WTC11 (cell line): ENCODE measurements at regions not wholly inside any gene's neighbourhood (a gene's known extent, or its start where the extent isn't known, plus 50 kb on each side); places are given as distances from the start of the nearest gene placed in this dataset.

ENCODE experiments used
- CREM ChIP-seq: sonication (generic); formaldehyde crosslinking; IDR thresholded peaks from 2 replicates; pipeline ENCODE4 v1.8.1; 2022; ENCODE audit warnings: mild to moderate bottlenecking, missing genetic modification reagents, moderate library complexity
- NFYB ChIP-seq: sonication (generic); formaldehyde crosslinking; conservative IDR thresholded peaks from 2 replicates; pipeline ENCODE4 v1.8.0; 2022; ENCODE audit warnings: low read depth, missing genetic modification reagents
- NR2C2 ChIP-seq: sonication (generic); formaldehyde crosslinking; IDR thresholded peaks from 2 replicates; pipeline ENCODE4 v1.8.0; 2022; ENCODE audit warnings: mild to moderate bottlenecking, missing genetic modification reagents
- SMAD3 ChIP-seq: sonication (generic); formaldehyde crosslinking; IDR thresholded peaks from 2 replicates; pipeline ENCODE4 v1.8.0; 2022; ENCODE audit warnings: missing genetic modification reagents, mild to moderate bottlenecking, borderline replicate concordance
- TF ChIP-seq, protein P1 (sequence below): sonication (generic); formaldehyde crosslinking; IDR thresholded peaks from 2 replicates; pipeline ENCODE4 v1.8.0; 2023; ENCODE audit warnings: mild to moderate bottlenecking, missing genetic modification reagents
- TF ChIP-seq, protein P2 (sequence below): fragments of 200-600 bp; IDR thresholded peaks from 2 replicates; pipeline ENCODE4 v1.8.0; 2022; ENCODE audit warnings: antibody characterized with exemption
- TF ChIP-seq, protein P3 (sequence below): sonication (generic); formaldehyde crosslinking; IDR thresholded peaks from 2 replicates; pipeline ENCODE4 v1.8.1; 2023; ENCODE audit warnings: mild to moderate bottlenecking, missing genetic modification reagents

DNA sequence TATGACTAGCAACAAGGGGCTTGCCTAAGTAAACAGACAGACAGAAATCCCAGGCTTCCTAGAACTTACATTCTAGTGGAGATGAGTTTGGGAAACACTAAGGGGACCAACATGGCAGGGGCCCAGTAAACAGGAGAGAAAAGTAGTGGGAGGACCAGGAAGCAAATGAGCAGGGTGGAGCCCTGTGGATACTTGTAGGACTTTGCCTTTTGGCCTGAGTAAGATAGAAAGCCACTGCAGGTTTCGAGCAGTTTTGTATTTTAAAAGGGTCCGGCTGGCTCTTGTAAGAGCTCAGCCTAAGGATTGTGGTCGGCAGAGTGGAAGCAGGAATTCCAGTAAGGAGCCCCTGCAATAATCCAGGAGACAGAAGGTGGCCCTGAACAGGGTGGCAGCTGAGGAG is 125.5 kb downstream of the MAP3K7 start:
- TF ChIP-seq, protein P1, sequence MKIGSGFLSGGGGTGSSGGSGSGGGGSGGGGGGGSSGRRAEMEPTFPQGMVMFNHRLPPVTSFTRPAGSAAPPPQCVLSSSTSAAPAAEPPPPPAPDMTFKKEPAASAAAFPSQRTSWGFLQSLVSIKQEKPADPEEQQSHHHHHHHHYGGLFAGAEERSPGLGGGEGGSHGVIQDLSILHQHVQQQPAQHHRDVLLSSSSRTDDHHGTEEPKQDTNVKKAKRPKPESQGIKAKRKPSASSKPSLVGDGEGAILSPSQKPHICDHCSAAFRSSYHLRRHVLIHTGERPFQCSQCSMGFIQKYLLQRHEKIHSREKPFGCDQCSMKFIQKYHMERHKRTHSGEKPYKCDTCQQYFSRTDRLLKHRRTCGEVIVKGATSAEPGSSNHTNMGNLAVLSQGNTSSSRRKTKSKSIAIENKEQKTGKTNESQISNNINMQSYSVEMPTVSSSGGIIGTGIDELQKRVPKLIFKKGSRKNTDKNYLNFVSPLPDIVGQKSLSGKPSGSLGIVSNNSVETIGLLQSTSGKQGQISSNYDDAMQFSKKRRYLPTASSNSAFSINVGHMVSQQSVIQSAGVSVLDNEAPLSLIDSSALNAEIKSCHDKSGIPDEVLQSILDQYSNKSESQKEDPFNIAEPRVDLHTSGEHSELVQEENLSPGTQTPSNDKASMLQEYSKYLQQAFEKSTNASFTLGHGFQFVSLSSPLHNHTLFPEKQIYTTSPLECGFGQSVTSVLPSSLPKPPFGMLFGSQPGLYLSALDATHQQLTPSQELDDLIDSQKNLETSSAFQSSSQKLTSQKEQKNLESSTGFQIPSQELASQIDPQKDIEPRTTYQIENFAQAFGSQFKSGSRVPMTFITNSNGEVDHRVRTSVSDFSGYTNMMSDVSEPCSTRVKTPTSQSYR (CRISPR knock-in tag), result no peak
- TF ChIP-seq, protein P2, sequence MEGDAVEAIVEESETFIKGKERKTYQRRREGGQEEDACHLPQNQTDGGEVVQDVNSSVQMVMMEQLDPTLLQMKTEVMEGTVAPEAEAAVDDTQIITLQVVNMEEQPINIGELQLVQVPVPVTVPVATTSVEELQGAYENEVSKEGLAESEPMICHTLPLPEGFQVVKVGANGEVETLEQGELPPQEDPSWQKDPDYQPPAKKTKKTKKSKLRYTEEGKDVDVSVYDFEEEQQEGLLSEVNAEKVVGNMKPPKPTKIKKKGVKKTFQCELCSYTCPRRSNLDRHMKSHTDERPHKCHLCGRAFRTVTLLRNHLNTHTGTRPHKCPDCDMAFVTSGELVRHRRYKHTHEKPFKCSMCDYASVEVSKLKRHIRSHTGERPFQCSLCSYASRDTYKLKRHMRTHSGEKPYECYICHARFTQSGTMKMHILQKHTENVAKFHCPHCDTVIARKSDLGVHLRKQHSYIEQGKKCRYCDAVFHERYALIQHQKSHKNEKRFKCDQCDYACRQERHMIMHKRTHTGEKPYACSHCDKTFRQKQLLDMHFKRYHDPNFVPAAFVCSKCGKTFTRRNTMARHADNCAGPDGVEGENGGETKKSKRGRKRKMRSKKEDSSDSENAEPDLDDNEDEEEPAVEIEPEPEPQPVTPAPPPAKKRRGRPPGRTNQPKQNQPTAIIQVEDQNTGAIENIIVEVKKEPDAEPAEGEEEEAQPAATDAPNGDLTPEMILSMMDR, result no peak
- TF ChIP-seq, protein P3, sequence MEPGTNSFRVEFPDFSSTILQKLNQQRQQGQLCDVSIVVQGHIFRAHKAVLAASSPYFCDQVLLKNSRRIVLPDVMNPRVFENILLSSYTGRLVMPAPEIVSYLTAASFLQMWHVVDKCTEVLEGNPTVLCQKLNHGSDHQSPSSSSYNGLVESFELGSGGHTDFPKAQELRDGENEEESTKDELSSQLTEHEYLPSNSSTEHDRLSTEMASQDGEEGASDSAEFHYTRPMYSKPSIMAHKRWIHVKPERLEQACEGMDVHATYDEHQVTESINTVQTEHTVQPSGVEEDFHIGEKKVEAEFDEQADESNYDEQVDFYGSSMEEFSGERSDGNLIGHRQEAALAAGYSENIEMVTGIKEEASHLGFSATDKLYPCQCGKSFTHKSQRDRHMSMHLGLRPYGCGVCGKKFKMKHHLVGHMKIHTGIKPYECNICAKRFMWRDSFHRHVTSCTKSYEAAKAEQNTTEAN (CRISPR knock-in tag), result no peak
- TF ChIP-seq CREM (CRISPR knock-in tag) (no peak), SMAD3 (CRISPR knock-in tag) (no peak), NFYB (CRISPR knock-in tag) (no peak), NR2C2 (CRISPR knock-in tag) (no peak)
